Kidney tubule cell (primary cell): ENCODE measurements at regions not wholly inside any gene's neighbourhood (a gene's known extent, or its start where the extent isn't known, plus 50 kb on each side); places are given as distances from the start of the nearest gene placed in this dataset.

Experiments used
- DNase-seq: peaks from one replicate; pipeline ENCODE4 v3.0.0-alpha.2; 2018; ENCODE audit warnings: low spot score

DNA sequence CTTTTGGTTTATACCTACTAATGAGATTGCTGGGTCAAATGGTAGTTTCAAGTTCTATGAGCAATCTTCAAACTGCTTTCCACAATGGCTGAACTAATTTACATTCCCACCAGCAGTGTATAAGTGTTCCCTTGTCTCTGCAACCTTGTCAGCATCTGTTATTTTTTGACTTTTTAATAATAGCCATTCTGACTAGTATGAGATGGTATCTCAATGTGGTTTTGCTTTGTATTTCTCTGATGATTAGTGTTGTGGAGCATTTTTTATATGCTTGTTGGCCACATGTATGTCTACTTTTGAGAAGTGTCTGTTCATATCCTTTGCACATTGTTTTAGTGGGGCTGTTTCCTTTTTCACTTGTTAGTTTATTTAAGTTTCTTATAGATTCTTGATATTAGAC is 449.3 kb upstream of the ATP11B start:
- DNase-seq, result peak; percentile 57

DNA sequence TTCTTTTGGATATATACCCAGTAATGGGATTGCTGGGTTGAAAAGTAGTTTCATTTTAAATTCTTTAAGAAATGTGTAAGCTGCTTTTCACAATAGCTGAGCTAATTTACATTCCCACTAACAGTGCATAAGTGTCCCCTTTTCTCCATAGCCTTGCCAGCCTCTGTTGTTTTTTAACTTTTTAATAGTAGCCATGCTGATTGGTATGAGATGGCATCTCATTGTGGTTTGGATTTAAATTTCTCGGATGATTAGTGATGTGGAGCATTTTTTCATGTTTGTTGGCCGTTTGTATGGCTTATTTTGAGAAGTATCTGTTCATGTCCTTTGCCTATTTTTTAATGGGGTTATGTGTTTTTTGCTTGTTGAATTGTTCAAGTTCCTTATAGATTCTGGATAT is 444.3 kb upstream of the ATP11B start:
- peak; percentile 85 for DNase-seq

DNA sequence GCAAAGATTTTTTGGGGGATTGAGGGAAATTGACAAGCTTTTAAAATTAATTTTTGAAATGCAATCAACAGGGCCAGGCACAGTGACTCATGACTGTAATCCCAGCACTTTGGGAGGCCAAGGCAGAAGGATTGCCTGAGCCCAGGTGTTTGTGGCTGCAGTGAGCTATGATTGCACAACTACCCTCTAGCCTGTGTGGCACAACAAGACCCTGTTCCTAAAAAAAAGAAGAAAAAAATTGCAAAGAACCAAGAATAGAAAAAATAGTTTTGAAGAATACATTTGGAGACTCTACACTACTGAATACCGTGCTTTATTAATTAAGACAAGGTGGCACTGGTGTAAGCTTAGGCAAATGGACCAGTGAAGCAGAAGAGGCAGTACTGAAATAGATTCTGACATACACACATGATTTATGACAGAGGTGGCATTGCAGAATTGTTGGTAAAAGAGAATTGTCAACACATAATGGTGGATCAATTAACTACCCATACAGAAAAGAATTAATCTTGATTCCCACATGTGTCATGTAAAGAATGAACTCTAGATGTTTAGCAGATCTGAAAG is 443.3 kb upstream of the ATP11B start:
- no peak for DNase-seq

DNA sequence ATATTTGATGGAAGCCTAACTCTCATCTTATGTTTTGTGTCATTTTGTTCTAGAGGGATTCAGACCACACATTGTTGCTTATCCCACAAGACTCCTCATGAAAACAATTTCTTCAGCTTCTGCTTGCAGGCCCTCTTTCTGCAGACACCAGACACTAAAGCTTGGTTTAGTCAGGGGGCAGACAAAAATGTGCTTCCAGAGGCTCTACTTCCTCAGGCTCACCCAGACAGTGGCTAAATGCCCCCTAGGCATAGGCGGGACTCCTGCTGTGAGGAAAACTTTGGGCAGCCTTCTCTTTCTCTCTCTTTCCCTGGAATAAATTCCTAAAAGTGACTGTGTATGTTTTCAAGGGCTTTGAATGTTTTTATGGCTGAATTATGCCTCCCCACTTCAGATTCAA is 435.4 kb upstream of the ATP11B start:
- no peak for DNase-seq

DNA sequence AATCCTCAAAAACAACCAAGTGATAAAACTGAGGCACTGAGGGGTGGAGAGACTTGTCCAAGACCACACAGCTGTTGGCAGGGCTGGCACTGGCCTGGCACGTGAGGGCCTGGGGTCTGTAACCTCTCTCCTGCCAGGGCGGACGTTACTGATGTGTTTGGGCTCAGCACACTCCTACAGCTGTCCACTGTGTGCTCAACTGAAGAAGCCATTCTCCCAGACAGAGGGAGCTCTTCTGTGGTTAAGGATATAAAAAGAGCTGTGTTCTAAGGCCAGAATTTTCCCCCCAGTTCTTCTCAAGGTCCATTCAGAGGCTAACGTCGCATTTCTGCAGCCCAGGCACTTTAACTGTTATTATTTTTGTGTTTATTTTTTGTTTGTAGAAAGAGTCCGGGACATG is 429.0 kb upstream of the ATP11B start:
- no peak for DNase-seq

DNA sequence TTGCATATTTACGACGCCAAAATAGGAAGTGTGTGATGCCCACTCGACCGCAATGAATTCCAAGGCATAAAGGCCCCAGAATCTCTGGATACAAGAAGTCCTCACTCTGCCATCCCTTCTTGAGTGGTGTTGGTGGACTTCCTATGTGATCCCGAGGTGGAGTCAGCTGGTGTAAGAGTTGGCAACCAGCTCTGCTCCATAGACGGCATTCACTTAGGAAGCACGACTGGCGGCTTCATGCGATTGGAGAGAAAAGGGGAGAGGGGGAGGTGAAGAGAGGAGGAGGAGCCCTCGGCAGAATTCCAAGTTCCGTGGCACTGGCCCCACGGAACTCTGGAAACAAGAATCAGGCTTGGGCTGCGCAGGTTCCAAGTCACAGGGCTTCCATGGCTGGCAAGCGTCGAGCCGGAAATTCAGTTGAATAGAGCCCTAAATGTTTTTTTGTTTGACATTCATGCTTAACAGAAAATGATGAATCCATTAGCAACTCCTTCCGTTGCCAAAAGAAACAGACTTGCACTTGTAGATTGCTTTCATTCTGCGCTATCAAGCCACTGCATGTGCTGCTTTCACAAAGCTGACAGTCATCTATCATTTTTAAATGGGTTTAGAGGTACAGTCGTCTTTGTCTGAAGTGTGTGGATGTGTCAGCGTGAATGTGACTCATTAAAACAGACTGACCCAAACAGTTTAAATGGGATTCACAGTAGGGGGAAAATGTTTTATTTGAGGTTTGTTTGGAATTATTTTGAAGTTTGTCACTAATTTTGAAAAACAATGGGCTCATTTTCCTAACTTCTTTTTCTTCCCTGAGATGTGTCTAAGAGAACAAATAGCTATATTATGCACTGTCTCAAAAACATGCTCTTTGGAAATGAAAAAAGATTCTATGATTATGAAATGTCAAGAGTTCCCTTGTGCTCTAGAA is 428.3 kb upstream of the ATP11B start:
- DNase-seq, result peak; percentile 78

DNA sequence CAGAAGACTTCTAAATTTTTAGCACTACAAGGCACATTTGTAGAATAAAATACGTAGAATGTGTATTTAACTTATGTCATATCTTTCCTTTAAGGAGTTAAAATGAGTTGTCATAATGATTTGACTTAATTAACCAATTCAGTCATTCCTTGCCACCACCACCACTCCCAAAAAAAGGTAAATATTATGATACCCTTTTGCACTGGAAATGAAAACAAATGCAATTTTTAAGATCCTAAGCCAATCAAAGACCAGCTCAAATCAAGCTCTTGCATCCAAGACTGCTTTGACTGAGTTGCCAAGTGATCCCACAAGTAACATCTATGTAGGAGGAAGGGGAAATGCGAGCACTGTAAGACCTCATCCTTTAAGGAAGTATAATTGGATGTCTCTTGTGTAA is 426.6 kb upstream of the ATP11B start:
- no peak for DNase-seq

DNA sequence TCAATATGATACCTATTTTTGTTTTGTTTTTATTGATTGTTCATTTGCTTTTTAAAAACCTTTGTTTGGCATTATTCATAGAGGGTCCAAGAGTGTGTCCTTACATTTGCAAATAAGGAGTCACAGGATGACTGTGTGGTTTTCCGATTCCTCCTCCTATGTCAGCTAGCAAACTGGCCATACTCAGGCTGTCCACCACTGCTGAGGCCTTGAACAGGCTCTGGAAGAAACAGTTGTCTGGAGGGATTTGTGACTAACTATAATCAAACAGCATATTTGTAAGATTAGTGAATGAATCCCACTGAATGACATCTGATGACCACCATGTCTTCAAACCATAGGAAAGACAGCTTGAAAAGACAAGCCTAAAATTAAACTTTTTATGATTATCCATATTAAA is 423.4 kb upstream of the ATP11B start:
- no peak for DNase-seq

DNA sequence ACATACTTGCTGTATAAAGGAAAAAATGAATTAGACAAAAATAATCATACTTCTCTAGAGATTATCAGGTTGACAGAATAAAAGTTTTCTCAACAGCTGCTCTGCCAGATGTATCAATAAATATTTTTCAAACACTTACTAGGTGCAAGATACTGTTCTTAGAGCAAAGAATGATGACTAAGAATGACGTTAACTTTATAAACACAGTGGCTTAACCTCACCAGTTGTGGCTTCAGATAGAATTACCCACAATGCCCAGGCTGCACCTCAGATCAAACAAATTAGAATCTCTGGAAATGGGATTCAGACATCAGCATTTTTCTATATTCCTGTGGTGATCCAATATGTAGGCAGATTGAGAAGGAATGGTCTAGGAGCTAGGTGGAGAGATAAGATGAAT is 422.4 kb upstream of the ATP11B start:
- DNase-seq, result peak; percentile 53

DNA sequence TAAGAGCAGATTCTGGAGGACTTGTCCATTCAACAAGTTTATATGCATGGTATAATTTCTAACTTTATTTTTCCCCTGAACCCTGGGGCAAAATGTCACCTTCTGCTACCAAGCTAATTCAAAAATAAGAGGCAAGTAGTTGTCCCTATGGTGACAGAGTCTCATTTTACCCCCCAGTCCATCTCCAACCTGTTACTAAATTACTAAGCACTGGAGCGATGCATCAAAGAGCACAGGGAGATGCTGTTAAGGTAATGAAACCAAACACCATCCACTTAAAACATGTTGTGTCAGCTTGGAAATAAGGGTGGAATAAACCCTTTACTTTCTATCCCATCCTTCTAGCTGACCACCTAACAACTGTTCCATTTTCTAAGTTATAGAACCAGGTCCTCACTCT is 417.4 kb upstream of the ATP11B start:
- DNase-seq, result peak; percentile 48

DNA sequence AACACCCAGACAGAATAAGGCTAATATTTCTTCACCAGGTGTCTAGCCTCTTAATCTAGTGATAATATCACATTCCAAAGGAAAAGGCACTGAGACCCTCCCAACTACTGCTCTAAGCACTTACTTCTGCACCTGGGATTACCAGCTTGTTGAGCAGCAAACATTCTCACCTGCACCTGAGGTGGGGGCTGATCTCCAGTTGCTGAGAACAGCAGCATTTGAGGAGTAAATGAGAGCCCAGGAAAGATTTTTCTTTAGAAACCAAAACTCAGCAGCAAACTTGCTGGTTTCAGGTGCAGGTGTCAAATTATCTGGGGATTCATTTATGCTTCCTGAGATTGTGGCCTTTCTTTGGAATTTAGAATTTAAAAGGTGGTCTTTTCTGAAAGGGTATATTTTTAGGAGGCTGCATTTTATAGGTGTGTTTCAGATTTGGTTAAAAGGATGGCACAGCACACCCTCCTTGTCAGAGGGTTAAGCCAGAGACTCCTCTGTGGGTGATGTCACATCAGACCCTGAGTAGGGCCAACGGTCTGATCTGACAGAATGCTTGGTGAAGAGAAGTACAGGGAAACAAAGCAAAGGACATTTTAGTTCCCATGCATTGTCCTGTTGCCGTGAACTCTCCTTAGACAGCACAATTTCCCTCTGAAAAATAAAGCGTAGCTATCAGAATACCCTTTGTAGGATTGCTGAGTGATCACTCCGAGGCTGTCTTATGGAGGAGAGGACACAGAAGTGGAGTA is 411.0 kb upstream of the ATP11B start:
- DNase-seq, result no peak

DNA sequence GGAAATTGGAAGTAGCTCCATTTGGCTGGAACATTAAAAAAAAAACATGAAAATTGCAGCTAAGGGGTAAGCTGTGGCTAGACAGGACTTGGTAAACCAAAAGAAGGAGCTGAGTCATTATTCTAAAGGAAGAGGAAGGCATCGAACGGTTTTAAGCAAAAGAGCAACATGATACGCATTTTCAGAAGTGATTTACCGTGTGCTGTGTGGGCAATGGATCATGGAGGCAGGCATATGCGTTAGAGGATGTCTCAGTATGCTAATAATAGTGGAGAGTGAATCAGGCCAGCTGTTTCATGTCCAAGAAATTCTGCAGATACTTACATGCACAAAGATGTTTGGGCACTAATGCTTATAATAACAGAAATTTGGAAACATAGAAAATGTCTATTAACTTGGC is 409.1 kb upstream of the ATP11B start:
- peak; percentile 14 for DNase-seq

DNA sequence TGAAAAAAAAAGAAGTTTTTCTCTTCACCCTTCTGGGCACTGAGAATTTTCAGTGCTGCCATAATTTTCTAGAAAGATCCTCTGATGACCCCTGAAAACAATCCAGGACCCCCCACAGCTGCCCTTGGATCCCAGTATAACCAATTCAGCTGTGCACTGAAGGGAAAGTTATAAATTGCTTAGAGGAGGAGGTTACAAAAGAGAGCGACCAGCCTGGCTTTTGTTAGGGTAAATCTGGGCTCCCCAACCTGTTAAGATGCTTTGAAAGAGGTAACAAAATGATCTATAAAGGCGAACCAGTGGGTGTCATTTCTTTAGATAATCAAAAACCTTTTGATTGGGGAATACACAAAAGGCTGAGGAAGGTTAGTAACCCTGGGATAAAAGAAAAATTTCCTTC is 407.9 kb upstream of the ATP11B start:
- no peak for DNase-seq

DNA sequence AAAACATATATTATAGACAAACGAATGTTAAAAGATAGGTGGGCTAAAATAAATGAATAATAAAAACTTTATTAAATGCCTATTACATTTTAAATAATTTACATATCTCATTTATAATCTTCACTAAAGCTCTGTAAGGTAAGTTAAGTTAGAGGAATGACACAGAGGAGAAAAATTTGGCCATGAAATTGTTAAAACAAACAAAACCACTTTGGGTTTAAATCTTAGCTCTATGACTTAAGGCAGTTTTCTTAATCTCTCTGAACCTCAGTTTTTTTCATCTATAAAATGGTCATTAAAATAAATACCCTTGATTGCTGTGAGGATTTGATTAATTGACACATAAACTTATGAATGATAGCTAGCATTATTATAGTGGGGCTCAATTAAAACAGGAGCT is 404.8 kb upstream of the ATP11B start:
- DNase-seq, result no peak

DNA sequence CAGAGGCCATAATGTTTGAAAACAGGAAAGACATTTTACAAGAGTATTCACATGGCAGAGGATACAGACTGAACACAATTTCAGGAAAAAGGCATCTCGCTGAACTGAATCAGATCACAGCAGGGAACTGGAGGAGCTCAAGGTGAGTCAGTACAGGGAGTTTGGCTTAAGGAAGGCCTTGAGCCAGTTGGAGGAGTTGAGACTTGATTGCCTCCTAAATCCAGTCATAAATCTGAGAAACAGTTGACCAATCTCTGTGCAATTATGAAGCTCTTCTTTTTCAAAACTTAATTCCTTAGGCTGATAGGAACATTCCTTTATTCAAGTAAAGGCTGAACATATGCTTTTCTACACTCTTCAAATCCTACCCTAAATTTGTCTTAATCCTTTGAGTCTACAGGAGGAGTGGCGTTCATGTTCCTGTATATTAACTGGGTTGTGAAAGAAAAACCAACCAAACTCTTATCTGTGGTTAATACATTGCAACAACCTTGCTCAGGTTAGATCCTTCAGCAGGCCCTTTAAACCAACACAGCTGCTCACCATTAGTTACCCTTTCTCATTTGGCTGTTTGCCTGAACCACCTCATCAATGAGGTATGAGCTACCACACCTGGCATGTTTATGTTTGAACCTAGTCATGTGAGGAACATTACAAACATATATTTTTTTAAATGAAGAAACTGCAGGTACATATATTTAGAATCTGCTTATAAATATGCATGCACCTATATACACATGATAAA is 404.1 kb upstream of the ATP11B start:
- peak; percentile 70 for DNase-seq

DNA sequence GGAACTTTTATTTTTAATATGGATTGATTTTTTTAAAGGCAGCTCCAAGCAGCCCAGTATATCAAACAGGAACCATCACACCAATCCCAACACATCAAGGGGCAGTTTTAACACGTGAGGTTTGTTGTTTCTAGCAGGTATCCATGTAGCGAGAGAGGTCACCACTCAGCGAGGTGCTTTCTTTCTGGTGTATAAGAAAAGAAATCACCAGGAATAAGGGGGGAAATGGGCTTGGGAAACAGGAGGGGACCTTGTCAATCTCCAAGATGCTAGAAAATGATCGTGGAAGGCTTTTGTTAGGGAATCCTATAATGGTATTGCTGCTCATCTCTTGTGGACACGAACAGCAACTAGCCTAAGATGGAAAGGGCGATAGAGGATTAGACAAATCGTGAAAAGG is 402.9 kb upstream of the ATP11B start:
- no peak for DNase-seq

DNA sequence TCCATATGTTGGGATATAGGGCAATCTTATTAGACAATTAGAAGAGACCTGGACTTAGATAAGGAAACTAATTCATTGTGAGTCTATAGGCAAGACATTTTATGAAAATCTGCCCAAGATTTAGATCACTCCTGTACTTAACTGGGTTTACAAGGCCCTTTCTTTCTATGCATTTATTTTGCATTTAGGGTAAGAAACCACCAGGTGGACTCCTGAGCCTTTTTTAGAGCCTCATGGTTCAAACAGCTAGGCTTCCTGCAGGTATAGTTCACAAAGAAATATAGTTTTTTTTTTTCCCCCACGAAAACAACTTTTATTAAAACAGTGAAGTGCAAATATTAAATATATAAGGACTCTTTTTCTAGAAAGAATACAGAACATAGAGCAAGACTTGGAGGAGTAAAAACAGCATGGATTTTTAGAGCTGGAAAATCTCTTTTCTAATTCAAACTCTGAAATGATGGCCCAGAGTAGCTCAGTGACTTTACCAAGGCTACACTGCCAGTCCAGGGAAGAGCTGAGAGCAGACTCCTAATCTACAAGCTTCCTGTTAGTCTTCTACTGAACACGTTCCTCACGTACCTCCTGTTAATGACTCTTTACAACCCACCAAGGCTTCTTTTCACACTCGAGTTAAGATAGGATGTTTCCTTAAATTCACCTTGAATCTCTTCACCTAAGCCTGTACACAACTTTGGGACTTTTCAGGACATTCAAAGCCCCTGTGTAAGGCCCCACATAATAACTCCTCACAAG is 400.9 kb upstream of the ATP11B start:
- no peak for DNase-seq

DNA sequence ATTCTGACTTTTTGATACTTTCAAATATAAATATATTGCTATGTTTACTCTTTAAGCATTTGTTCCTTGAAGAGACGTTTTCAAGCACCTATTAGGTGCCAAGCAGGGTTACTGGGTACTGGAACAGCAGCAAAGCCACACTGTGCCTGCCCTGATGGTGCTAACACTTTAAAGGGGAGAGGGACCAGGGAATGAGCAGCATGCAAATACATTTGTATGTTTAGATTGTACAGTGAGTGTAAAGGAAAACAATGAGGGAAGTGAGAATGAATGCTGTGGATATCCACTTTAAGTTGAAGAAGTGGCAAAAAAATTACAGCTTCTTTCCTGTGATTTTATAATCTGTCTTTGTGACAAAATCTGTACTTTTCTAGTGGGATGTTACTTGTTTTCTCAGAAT is 400.2 kb upstream of the ATP11B start:
- DNase-seq, result no peak

DNA sequence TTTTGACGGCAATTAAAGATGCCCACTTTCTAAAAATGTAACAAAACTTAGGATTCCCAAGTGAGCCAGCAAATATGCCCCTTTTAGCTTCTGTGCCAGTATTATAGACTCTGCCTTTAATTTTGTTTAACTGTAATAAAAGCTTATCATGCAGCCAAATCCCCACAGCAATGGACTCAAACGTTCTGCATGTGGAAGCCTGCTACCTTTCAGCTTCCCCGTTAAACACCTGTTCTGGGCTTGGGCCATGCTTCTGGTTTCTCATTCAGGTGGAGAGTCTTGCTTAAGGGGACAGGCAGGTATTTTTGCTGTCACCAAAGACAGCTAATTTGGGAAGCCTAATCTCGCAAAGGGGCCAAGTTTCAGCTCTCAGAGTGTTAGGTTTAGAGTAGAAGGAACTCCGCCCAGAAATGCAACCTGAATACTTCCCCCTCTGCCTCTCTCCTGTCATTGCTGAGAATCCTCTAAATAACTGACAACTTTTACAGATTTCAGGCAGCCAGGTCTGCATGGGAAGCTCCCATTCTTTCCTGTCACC is 399.4 kb upstream of the ATP11B start:
- no peak for DNase-seq

DNA sequence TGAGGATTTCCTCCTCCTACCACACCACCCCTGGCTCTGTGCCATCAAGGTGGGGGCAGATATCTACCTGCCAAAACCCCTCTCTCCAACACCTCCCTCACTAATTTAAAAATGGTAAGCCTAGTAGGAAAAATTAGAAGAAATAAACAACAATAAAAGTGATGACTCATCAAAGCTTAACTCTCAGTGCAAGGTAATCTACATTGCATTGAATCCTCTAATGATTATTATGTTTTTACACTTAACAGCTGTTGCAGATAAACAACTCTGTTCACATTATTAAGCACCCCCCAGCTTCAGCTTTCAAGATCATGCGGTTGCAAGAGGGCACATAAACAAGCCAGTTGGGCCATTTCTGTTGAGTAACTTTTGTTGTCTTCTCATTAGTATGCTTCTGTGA is 396.1 kb upstream of the ATP11B start:
- no peak for DNase-seq

DNA sequence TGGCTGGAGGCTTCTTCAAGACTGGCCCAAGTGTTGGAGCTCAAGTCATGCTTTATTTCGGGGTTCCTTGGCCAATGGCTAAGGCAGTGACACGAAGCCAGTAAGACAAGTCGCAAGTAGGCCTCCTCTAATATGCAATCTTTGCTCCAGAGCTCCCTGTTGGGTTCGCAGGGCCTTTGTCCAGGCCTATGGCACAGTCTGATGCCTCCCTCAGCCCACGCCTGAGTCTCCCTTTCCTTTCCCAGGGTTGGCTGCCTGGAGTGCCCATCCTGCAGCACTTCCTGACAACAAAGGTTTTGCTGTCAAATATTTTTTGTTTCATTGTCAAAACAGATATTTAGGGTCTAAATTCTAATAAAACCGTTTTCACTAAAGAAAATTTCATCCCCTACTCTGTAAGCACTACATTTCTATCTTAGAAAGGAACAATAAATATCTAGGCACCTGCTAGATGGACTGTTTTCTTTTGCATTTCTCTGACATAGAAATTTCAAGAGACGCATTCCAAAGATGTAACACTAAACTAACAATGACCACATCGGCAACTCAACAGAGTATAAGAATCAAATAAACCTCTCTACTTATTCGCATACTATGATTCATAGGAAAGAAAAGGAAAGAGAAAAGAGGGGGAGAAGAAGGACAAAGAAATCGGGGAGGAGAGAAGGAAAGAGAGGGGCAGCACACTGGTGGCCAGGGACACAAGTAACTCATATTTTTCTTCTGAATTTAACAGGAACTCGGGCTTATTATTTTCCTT is 393.1 kb upstream of the ATP11B start:
- peak; percentile 2 for DNase-seq
